OCI-LY1 (cell line): ENCODE measurements at regions not wholly inside any gene's neighbourhood (a gene's known extent, or its start where the extent isn't known, plus 50 kb on each side); places are given as distances from the start of the nearest gene placed in this dataset.

Experiments used
- H2AFZ ChIP-seq: fragments of 200-600 bp; sonication (generic), shearing (Covaris generic); 2 replicates; pipeline ENCODE4 v1.6.0; 2014; ENCODE audit warnings: antibody characterized with exemption, mild to moderate bottlenecking, low read length
- H3F3A ChIP-seq: fragments of 200-600 bp; sonication (generic), shearing (Covaris generic); 2 replicates; pipeline ENCODE4 v1.6.0; 2014; ENCODE audit warnings: mild to moderate bottlenecking, antibody characterized with exemption, low read length, moderate library complexity; ENCODE audit not compliant: insufficient read depth
- H3K27ac ChIP-seq: fragments of 200-600 bp; sonication (generic); 2 replicates; pipeline ENCODE4 v1.5.1; 2014; ENCODE audit warnings: low read length, mixed run types, mild to moderate bottlenecking, low read depth; ENCODE audit not compliant: poor library complexity, severe bottlenecking
- H3K27me3 ChIP-seq: fragments of 200-600 bp; sonication (generic); 2 replicates; pipeline ENCODE4 v1.6.0; 2014; ENCODE audit warnings: antibody characterized with exemption, mild to moderate bottlenecking, low read length, moderate library complexity; ENCODE audit not compliant: insufficient read depth
- H3K36me3 ChIP-seq: fragments of 200-600 bp; sonication (generic); 2 replicates; pipeline ENCODE4 v1.6.1; 2014; ENCODE audit warnings: mild to moderate bottlenecking, antibody characterized with exemption, low read length, moderate library complexity, mixed read lengths; ENCODE audit not compliant: insufficient read depth
- H3K4me1 ChIP-seq: fragments of 200-600 bp; sonication (generic); 2 replicates; pipeline ENCODE4 v1.5.1; 2014; ENCODE audit warnings: mild to moderate bottlenecking, low read length, moderate library complexity; ENCODE audit not compliant: insufficient read depth, severe bottlenecking
- H3K4me2 ChIP-seq: fragments of 200-600 bp; sonication (generic), shearing (Covaris generic); 2 replicates; pipeline ENCODE4 v1.6.1; 2014; ENCODE audit warnings: low read length
- H3K4me3 ChIP-seq: fragments of 200-600 bp; sonication (generic); 2 replicates; pipeline ENCODE4 v1.5.1; 2014; ENCODE audit warnings: low read length, low read depth, mild to moderate bottlenecking, mixed read lengths; ENCODE audit not compliant: poor library complexity, severe bottlenecking
- H3K79me2 ChIP-seq: fragments of 200-600 bp; shearing (Covaris generic); 2 replicates; pipeline ENCODE4 v1.6.1; 2016; ENCODE audit warnings: mixed run types, low read length, mixed read lengths; ENCODE audit not compliant: insufficient read depth
- H3K9ac ChIP-seq: fragments of 200-600 bp; sonication (generic), shearing (Covaris generic); 2 replicates; pipeline ENCODE4 v1.6.1; 2014; ENCODE audit warnings: mild to moderate bottlenecking, low read length, mixed read lengths
- H3K9me2 ChIP-seq: fragments of 200-600 bp; sonication (generic), shearing (Covaris generic); 2 replicates; pipeline ENCODE4 v1.6.1; 2014; ENCODE audit warnings: low read depth, mild to moderate bottlenecking, low read length, mixed read lengths
- H3K9me3 ChIP-seq: fragments of 200-600 bp; shearing (Covaris generic); 2 replicates; pipeline ENCODE4 v1.6.1; 2014; ENCODE audit warnings: low read length, mixed read lengths
- H4K20me1 ChIP-seq: fragments of 200-600 bp; sonication (generic), shearing (Covaris generic); 2 replicates; pipeline ENCODE4 v1.6.0; 2016; ENCODE audit warnings: mild to moderate bottlenecking, low read length; ENCODE audit not compliant: insufficient read depth
- EZH2 ChIP-seq: fragments of 200-600 bp; sonication (generic), shearing (Covaris generic); IDR thresholded peaks from 2 replicates; pipeline ENCODE4 v1.8.0; 2017; ENCODE audit warnings: borderline replicate concordance, mixed run types, mild to moderate bottlenecking, antibody characterized with exemption, low read length, moderate library complexity, mixed read lengths
- TF ChIP-seq, protein P1 (sequence below): fragments of 200-600 bp; sonication (generic), shearing (Covaris generic); IDR thresholded peaks from 2 replicates; pipeline ENCODE4 v1.5.1; 2017; ENCODE audit warnings: mild to moderate bottlenecking, antibody characterized with exemption, low read length, moderate library complexity, mixed read lengths

DNA sequence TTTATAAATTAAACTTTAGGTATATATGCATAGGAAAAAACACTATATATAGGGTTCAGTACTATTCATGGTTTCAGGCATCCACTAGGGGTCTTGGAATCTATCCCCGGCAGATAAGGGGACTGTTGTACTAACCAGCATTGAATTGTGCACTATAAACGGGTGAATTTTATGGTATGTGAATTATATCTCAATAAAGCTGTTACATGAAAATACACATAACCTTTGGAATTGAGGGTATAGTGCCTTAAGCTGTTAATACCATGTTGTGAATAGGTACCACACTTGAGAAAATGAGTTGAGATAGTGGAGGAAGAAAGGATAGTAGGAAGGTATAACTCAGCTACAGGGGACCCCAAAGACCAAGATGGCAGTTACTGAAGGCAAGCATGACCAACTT is 167.3 kb downstream of the HAUS1 start:
- H3K4me2 ChIP-seq: no peak overlapping the region
- H3K9me3 ChIP-seq: no peaks in the 10 kb centered on the region
- H3K27ac ChIP-seq: no peak overlapping the region
- H3K27me3 ChIP-seq: no peaks in the 10 kb centered on the region
- H2AFZ ChIP-seq: no peak overlapping the region
- H3K4me1 ChIP-seq: no peaks in the 10 kb centered on the region
- no peaks in the 10 kb centered on the region for H4K20me1 ChIP-seq
- H3F3A ChIP-seq: no peaks in the 10 kb centered on the region
- no peak overlapping the region for H3K4me3 ChIP-seq
- H3K9ac ChIP-seq: no peak overlapping the region
- no peaks in the 10 kb centered on the region for H3K9me2 ChIP-seq
- no peak for TF ChIP-seq EZH2
- TF ChIP-seq, protein P1, sequence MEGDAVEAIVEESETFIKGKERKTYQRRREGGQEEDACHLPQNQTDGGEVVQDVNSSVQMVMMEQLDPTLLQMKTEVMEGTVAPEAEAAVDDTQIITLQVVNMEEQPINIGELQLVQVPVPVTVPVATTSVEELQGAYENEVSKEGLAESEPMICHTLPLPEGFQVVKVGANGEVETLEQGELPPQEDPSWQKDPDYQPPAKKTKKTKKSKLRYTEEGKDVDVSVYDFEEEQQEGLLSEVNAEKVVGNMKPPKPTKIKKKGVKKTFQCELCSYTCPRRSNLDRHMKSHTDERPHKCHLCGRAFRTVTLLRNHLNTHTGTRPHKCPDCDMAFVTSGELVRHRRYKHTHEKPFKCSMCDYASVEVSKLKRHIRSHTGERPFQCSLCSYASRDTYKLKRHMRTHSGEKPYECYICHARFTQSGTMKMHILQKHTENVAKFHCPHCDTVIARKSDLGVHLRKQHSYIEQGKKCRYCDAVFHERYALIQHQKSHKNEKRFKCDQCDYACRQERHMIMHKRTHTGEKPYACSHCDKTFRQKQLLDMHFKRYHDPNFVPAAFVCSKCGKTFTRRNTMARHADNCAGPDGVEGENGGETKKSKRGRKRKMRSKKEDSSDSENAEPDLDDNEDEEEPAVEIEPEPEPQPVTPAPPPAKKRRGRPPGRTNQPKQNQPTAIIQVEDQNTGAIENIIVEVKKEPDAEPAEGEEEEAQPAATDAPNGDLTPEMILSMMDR: no peak
- 0 out of 2 replicates have a peak, but pooled peaks cover 9% of the 10 kb centered on the region for H3K36me3 ChIP-seq
- H3K79me2 ChIP-seq: no peaks in the 10 kb centered on the region

DNA sequence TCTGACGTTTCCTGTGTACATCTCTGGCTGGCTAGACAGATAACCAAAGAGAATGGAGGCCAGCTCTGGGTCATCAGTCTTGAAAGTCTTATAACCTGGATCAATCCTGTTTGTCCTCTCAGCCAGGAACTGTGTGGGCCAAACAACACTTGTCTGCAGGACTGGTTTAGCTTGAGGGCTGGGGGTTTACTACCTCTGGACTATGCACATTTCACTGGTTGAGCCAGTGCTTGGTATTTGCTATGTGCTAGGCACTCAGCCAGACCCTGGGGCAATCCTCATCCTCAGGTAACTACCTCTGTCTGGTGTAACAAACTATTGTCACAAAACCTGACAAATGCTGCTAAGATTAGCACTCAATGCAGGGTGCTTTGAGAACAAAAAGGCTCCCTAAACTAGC is 169.7 kb downstream of the HAUS1 start:
- Histone ChIP-seq H3K27me3 (no peaks in the 10 kb centered on the region), H4K20me1 (no peaks in the 10 kb centered on the region), H3K79me2 (no peaks in the 10 kb centered on the region), H3K9me3 (no peaks in the 10 kb centered on the region), H3K27ac (no peak overlapping the region), H3K4me1 (no peaks in the 10 kb centered on the region), H3K4me3 (no peak overlapping the region), H3K4me2 (no peak overlapping the region), H2AFZ (no peak overlapping the region), H3K36me3 (no peaks in the 10 kb centered on the region), H3F3A (no peaks in the 10 kb centered on the region), H3K9me2 (no peaks in the 10 kb centered on the region), H3K9ac (no peak overlapping the region)
- no peak for TF ChIP-seq EZH2
- TF ChIP-seq, protein P1: no peak

DNA sequence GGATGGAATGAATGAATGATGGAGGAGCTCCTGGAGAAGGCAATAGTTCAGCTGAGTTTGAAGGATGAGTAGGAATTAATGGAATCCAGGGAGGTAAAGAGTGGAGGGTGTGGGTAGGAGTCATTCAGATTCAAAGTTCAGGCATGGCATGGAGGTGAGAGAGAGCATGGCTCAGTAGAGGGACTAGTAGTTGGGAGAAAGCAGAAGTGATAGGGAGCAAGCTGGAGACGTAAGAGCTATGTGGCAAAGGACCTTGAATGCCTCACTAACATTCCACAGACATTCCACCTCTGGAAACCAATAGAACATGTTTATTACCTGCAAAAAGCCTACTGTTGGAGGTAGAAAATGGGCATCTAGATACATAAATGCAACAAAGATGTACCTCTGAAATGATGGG is 170.1 kb downstream of the HAUS1 start:
- H3K9ac ChIP-seq: no peak overlapping the region
- H3K9me2 ChIP-seq: no peaks in the 10 kb centered on the region
- H3K27ac ChIP-seq: no peak overlapping the region
- no peak overlapping the region for H3K4me3 ChIP-seq
- no peak overlapping the region for H2AFZ ChIP-seq
- H3K79me2 ChIP-seq: no peaks in the 10 kb centered on the region
- no peak overlapping the region for H3K4me2 ChIP-seq
- no peaks in the 10 kb centered on the region for H3K27me3 ChIP-seq
- no peak for TF ChIP-seq EZH2
- TF ChIP-seq, protein P1: no peak
- no peaks in the 10 kb centered on the region for H3K9me3 ChIP-seq
- no peaks in the 10 kb centered on the region for H3F3A ChIP-seq
- no peaks in the 10 kb centered on the region for H3K4me1 ChIP-seq
- no peaks in the 10 kb centered on the region for H4K20me1 ChIP-seq
- H3K36me3 ChIP-seq: no peaks in the 10 kb centered on the region
